ENCODE measurements at regions not wholly inside any gene's neighbourhood (a gene's known extent, or its start where the extent isn't known, plus 50 kb on each side); places are given as distances from the start of the nearest gene placed in this dataset.

GRCh38 chr4:180426938-180427337 lies 1816.3 kb upstream of the TENM3 start:
- no peak for DNase-seq (ENCODE audit: unreplicated experiment)
- no peak overlapping the region for H3K27ac Mint-ChIP-seq (ENCODE audit: low read depth, unreplicated experiment)
- intact Hi-C loops (cut with micrococcal nuclease) = no loop called here
- POLR2A ChIA-PET = no interaction called here
- TF ChIP-seq, protein P1, sequence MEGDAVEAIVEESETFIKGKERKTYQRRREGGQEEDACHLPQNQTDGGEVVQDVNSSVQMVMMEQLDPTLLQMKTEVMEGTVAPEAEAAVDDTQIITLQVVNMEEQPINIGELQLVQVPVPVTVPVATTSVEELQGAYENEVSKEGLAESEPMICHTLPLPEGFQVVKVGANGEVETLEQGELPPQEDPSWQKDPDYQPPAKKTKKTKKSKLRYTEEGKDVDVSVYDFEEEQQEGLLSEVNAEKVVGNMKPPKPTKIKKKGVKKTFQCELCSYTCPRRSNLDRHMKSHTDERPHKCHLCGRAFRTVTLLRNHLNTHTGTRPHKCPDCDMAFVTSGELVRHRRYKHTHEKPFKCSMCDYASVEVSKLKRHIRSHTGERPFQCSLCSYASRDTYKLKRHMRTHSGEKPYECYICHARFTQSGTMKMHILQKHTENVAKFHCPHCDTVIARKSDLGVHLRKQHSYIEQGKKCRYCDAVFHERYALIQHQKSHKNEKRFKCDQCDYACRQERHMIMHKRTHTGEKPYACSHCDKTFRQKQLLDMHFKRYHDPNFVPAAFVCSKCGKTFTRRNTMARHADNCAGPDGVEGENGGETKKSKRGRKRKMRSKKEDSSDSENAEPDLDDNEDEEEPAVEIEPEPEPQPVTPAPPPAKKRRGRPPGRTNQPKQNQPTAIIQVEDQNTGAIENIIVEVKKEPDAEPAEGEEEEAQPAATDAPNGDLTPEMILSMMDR (IDR thresholded peaks at IDR 0.05; ENCODE audit: unreplicated experiment) = no peak
- BruUV-seq (replicated peaks) = no TSS peak
- no peak overlapping the region for H3K4me3 Mint-ChIP-seq (ENCODE audit: unreplicated experiment)
- CTCF ChIA-PET = interaction anchor here (0.6 kb wide), 1 partner anchor 522 kb away, joined by 3 read pairs; no protein-coding TSS in a partner anchor
- H3K4me1 Mint-ChIP-seq (ENCODE audit: insufficient read depth, unreplicated experiment) = peaks cover 9% of the 10 kb centered on the region
- no peaks in the 10 kb centered on the region for H3K9me3 Mint-ChIP-seq (ENCODE audit: unreplicated experiment)
- no peaks in the 10 kb centered on the region for H3K27me3 Mint-ChIP-seq (ENCODE audit: insufficient read depth, unreplicated experiment)
- H3K36me3 Mint-ChIP-seq (ENCODE audit: insufficient read depth, unreplicated experiment) = no peaks in the 10 kb centered on the region

DNA sequence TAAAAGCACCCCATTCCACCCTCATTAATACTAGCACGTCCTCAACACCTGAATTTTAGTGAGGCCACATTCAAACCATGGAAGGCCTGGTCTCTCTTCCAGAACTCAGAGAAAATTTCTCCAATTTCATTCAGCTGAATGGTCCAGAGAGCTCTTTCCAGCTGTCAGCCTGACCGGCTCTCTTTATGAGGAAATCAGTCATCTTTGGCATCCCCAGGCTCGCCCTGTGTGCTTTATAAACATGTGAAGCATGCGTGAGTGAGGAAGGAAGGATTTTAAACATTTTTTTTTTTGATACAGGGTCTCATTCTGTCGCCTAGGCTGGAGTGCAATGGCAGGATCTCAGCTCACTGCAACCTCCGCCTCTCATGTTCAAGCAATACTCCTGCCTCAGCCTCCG lies 1812.9 kb upstream of the TENM3 start:
- H3K9me3 Mint-ChIP-seq (ENCODE audit: unreplicated experiment) = no peaks in the 10 kb centered on the region
- H3K27me3 Mint-ChIP-seq (ENCODE audit: insufficient read depth, unreplicated experiment) = no peaks in the 10 kb centered on the region
- ChIA-PET POLR2A (no interaction called here), CTCF (interaction anchor here (1.5 kb wide), 1 partner anchor 12 kb away, joined by 3 read pairs; no protein-coding TSS in a partner anchor)
- intact Hi-C loops (cut with micrococcal nuclease) = no loop called here
- no TSS peak for BruUV-seq (replicated peaks)
- TF ChIP-seq, protein P1 (IDR thresholded peaks at IDR 0.05; ENCODE audit: unreplicated experiment) = no peak
- no peaks in the 10 kb centered on the region for H3K4me1 Mint-ChIP-seq (ENCODE audit: insufficient read depth, unreplicated experiment)
- DNase-seq (ENCODE audit: unreplicated experiment) = no peak
- H3K27ac Mint-ChIP-seq (ENCODE audit: low read depth, unreplicated experiment) = no peak overlapping the region
- H3K36me3 Mint-ChIP-seq (ENCODE audit: insufficient read depth, unreplicated experiment) = no peaks in the 10 kb centered on the region
- no peak overlapping the region for H3K4me3 Mint-ChIP-seq (ENCODE audit: unreplicated experiment)

DNA sequence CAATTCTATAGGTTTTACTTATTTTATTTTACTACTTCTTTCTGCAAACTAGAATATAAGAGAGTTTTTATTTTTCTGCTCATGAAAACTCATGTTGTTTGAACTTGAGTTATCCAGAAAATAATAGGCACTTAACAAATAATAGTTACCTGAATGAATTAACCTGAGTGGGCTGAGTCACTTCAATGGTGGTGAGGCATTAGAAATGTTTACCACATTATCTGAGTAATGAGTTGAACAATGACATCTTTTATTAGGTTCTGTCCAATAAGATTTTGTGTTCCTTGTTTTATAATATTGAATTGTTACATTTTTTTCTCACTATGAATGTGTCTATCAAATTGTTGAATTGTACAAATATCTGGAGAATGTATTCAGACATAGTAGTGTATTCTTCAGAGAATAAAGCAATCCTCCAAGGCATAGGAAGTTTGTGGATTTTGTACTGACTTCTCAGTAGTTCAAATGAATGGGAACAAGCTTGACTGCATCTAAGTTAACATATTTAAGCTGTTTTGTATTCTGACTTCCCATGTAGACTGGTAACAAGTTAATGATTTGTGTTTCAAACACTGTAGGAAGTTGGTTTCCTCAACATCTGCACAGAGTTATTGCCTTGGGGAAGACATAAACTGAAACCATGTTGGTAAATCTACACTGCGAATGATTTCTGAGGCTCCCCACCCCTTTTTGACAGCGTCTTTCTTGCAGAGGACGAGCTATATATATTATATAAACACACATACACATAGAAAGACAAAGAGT lies 1808.9 kb upstream of the TENM3 start:
- no peak overlapping the region for H3K4me3 Mint-ChIP-seq (ENCODE audit: unreplicated experiment)
- no peak overlapping the region for H3K27ac Mint-ChIP-seq (ENCODE audit: low read depth, unreplicated experiment)
- H3K4me1 Mint-ChIP-seq (ENCODE audit: insufficient read depth, unreplicated experiment) = no peaks in the 10 kb centered on the region
- intact Hi-C loops (cut with micrococcal nuclease) = no loop called here
- TF ChIP-seq, protein P1 (IDR thresholded peaks at IDR 0.05; ENCODE audit: unreplicated experiment) = no peak
- no TSS peak for BruUV-seq (replicated peaks)
- ChIA-PET POLR2A (interaction anchor here (0.6 kb wide), 1 partner anchor 495 kb away, joined by 3 read pairs; no protein-coding TSS in a partner anchor), CTCF (no interaction called here)
- no peak for DNase-seq (ENCODE audit: unreplicated experiment)
- H3K9me3 Mint-ChIP-seq (ENCODE audit: unreplicated experiment) = no peaks in the 10 kb centered on the region
- no peaks in the 10 kb centered on the region for H3K27me3 Mint-ChIP-seq (ENCODE audit: insufficient read depth, unreplicated experiment)
- no peaks in the 10 kb centered on the region for H3K36me3 Mint-ChIP-seq (ENCODE audit: insufficient read depth, unreplicated experiment)

DNA sequence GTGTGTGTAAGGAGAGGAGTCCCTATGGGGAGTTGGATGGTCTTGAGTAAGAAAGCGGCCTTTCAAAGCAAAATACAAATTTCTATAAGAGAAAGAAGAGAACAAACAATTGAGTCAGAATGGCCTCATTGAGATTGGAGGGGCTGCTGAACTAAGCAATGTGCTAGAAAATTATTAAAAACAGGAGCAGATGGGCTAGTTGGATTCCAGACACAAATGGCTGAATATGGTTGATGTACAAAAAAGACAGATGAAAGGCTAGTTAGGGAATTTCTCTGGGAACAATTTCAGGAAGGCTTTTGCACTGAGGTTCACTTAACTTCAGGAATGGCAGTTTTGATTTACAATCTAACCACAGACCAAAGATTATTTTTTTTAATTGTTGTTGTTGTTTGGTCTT lies 1806.8 kb upstream of the TENM3 start:
- no peaks in the 10 kb centered on the region for H3K4me1 Mint-ChIP-seq (ENCODE audit: insufficient read depth, unreplicated experiment)
- no peaks in the 10 kb centered on the region for H3K36me3 Mint-ChIP-seq (ENCODE audit: insufficient read depth, unreplicated experiment)
- DNase-seq (ENCODE audit: unreplicated experiment) = no peak
- H3K9me3 Mint-ChIP-seq (ENCODE audit: unreplicated experiment) = no peaks in the 10 kb centered on the region
- TF ChIP-seq, protein P1 (IDR thresholded peaks at IDR 0.05; ENCODE audit: unreplicated experiment) = no peak
- H3K27ac Mint-ChIP-seq (ENCODE audit: low read depth, unreplicated experiment) = no peak overlapping the region
- intact Hi-C loops (cut with micrococcal nuclease) = no loop called here
- no peaks in the 10 kb centered on the region for H3K27me3 Mint-ChIP-seq (ENCODE audit: insufficient read depth, unreplicated experiment)
- BruUV-seq (replicated peaks) = no TSS peak
- ChIA-PET CTCF (no interaction called here), POLR2A (no interaction called here)
- no peak overlapping the region for H3K4me3 Mint-ChIP-seq (ENCODE audit: unreplicated experiment)
